ENCODE measurements at regions not wholly inside any gene's neighbourhood (a gene's known extent, or its start where the extent isn't known, plus 50 kb on each side); places are given as distances from the start of the nearest gene placed in this dataset.
"Not testable (repeated sequence)": the region's sequence is repeated elsewhere in the genome, so short reads cannot be mapped to it uniquely, and the experiment has no call there.

DNA sequence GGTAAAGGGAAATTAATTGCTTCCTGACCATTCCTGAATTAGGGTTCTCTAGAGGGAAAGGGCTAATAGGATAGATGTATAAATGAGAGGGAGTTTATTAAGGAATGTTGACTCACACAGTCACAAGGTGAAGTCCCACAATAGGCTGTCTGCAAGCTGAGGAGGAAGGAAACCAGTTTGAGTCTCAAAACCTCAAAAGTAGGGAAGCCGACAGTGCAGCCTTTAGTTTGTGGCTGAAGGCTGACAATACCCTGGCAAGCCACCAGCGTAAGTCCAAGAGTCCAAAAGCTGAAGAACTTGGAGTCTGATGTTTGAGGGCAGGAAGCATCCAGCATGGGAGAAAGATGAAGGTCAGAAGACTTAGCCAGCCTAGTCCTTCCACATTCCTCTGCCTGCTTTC is 1340.8 kb downstream of the RPIA start:
- TF ChIP-seq CTCF (IDR thresholded peaks at IDR 0.05 in 8 of 11, conservative IDR thresholded peaks at IDR 0.05 in 3 of 11); POLR2AphosphoS5 (IDR thresholded peaks at IDR 0.05); POLR2A (IDR thresholded peaks at IDR 0.05): not testable (repeated sequence)
